Keratinocyte (primary cell): ENCODE measurements at regions not wholly inside any gene's neighbourhood (a gene's known extent, or its start where the extent isn't known, plus 50 kb on each side); places are given as distances from the start of the nearest gene placed in this dataset.

Experiments
- DNase-seq: peaks from one replicate; pipeline ENCODE4 v3.0.0-alpha.2; 2011; ENCODE audit warnings: low read depth, missing footprints, low spot score
- FAIRE-seq: peaks from 2 replicates; lab custom pipeline; 2011; peaks lifted over from hg19 to GRCh38; lab: Jason Lieb, UNC
- H2AFZ ChIP-seq: 2 replicates; pipeline ENCODE4 v1.6.0; 2012; ENCODE audit warnings: low read length, control low read depth, inconsistent platforms; ENCODE audit not compliant: control insufficient read depth
- H3K27ac ChIP-seq: 2 replicates; pipeline ENCODE4 v1.5.1; 2011; ENCODE audit warnings: low read length; ENCODE audit not compliant: control insufficient read depth, insufficient read depth
- H3K27me3 ChIP-seq: 3 replicates; pipeline ENCODE4 v1.6.0; 2011; ENCODE audit warnings: low read length; ENCODE audit not compliant: control insufficient read depth, insufficient read depth; ENCODE audit errors: extremely low read depth
- H3K36me3 ChIP-seq, 2 experiments: 2 replicates in 1 of 2; 3 replicates in 1 of 2; pipeline ENCODE4 v1.5.1; 2011; ENCODE audit warnings: low read length in 2 of 2, mild to moderate bottlenecking in 1 of 2; ENCODE audit not compliant: control insufficient read depth in 2 of 2, insufficient read depth in 2 of 2; ENCODE audit errors: extremely low read depth in 1 of 2
- H3K4me1 ChIP-seq: 3 replicates; pipeline ENCODE4 v1.5.1; 2011; ENCODE audit warnings: low read length; ENCODE audit not compliant: control insufficient read depth, insufficient read depth; ENCODE audit errors: extremely low read depth
- H3K4me2 ChIP-seq: 3 replicates; pipeline ENCODE4 v1.6.0; 2011; ENCODE audit warnings: low read depth, low read length; ENCODE audit not compliant: control insufficient read depth, insufficient read depth; ENCODE audit errors: extremely low read depth
- H3K4me3 ChIP-seq, 3 experiments: fragments of 200-600 bp in 1 of 3; sonication (generic) in 1 of 3; 2 replicates in 2 of 3; 3 replicates in 1 of 3; pipeline ENCODE4 v1.5.1; 2011 to 2016; ENCODE audit warnings: low read length in 3 of 3, mild to moderate bottlenecking in 3 of 3, control low read depth in 2 of 3, inconsistent platforms in 1 of 3, low read depth in 1 of 3, mixed read lengths in 1 of 3, mixed run types in 1 of 3, moderate library complexity in 1 of 3; ENCODE audit not compliant: control insufficient read depth in 2 of 3, insufficient read depth in 2 of 3; ENCODE audit errors: extremely low read depth in 1 of 3
- H3K79me2 ChIP-seq: 2 replicates; pipeline ENCODE4 v1.6.0; 2012; ENCODE audit warnings: low read length; ENCODE audit not compliant: control insufficient read depth, insufficient read depth
- H3K9ac ChIP-seq: 3 replicates; pipeline ENCODE4 v1.6.0; 2011; ENCODE audit warnings: low read length; ENCODE audit not compliant: control insufficient read depth, insufficient read depth; ENCODE audit errors: extremely low read depth
- H3K9me1 ChIP-seq: 3 replicates; pipeline ENCODE4 v1.6.0; 2011; ENCODE audit warnings: low read length; ENCODE audit not compliant: control insufficient read depth, insufficient read depth; ENCODE audit errors: extremely low read depth
- H3K9me3 ChIP-seq: 2 replicates; pipeline ENCODE4 v1.5.1; 2012; ENCODE audit warnings: low read depth, low read length; ENCODE audit not compliant: control insufficient read depth
- H4K20me1 ChIP-seq: 3 replicates; pipeline ENCODE4 v1.6.0; 2011; ENCODE audit warnings: low read length; ENCODE audit not compliant: control insufficient read depth, insufficient read depth; ENCODE audit errors: extremely low read depth
- CTCF ChIP-seq, 3 experiments: IDR thresholded peaks in 1 of 3; conservative IDR thresholded peaks in 1 of 3; optimal IDR thresholded peaks in 1 of 3; 2 replicates in 2 of 3; 3 replicates in 1 of 3; pipeline versions ENCODE3 to v1.5.1; 2011; ENCODE audit warnings: low read length in 3 of 3, mild to moderate bottlenecking in 3 of 3, moderate library complexity in 2 of 3, control low read depth in 1 of 3, inconsistent platforms in 1 of 3; ENCODE audit not compliant: insufficient read depth in 2 of 3; ENCODE audit errors: extremely low read depth in 1 of 3
- EZH2 ChIP-seq: IDR thresholded peaks from one replicate; pipeline ENCODE4 v1.6.1; 2012; ENCODE audit warnings: inconsistent platforms, mild to moderate bottlenecking, low read length, moderate library complexity
- dilution Hi-C: fragments of 300-500 bp; cut with MboI; formaldehyde crosslinking; loops from one replicate; pipeline ENCODE4 v1.7.0; 2020; ENCODE audit warnings: low sequenced_read_pairs; ENCODE audit not compliant: extremely low pct_ligation_motif_present

DNA sequence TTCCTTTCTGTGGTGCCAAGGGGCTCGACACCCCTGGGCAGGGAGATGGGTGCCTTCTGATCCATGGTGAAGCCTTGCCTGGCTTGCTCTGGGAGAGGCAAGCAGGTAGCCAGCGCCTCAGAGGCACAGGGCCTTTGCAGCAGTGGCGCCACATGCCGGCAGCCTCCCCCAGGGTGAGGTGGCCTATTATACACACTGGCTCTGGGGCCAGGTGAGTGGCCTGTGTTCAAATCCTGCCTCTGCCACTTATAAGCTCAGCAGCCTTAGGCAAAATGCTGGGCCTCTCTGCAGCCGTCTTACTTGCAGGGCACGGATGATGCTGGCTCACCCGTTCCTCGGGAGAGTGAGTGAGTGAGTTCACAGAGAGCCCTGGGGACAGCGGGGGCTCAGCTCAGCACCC, 176.9 kb downstream of the TFAP2C start:
- Histone ChIP-seq H3K4me1 (peaks cover 53% of the 10 kb centered on the region), H4K20me1 (no peaks in the 10 kb centered on the region), H2AFZ (no peak overlapping the region)

GRCh38 chr20:56806952-56807517, 177.9 kb downstream of the TFAP2C start:
- no peak for TF ChIP-seq CTCF (optimal IDR thresholded peaks at IDR 0.05 in 1 of 3, IDR thresholded peaks at IDR 0.05 in 1 of 3, conservative IDR thresholded peaks at IDR 0.05 in 1 of 3; ENCODE audit: extremely low read depth in 1 of 3, insufficient read depth in 2 of 3, low read length in 3 of 3)
- no peak for TF ChIP-seq EZH2
- no peaks in the 10 kb centered on the region for H3K36me3 ChIP-seq
- dilution Hi-C loops = no loop called here
- no peak for FAIRE-seq
- no peaks in the 10 kb centered on the region for H3K9me1 ChIP-seq
- no peak overlapping the region for H3K27ac ChIP-seq
- H2AFZ ChIP-seq = peak overlapping the region; percentile 17
- no peaks in the 10 kb centered on the region for H3K9me3 ChIP-seq
- no peak overlapping the region for H3K4me3 ChIP-seq
- DNase-seq = no peak
- H3K27me3 ChIP-seq = no peaks in the 10 kb centered on the region
- H3K4me2 ChIP-seq = no peak overlapping the region
- peaks cover 53% of the 10 kb centered on the region for H3K4me1 ChIP-seq
- no peaks in the 10 kb centered on the region for H3K79me2 ChIP-seq
- no peaks in the 10 kb centered on the region for H4K20me1 ChIP-seq
- no peak overlapping the region for H3K9ac ChIP-seq

More for the DNA sequence above, 176.9 kb downstream of the TFAP2C start:
- FAIRE-seq (no peak), DNase-seq (no peak)
- H3K79me2 ChIP-seq = no peaks in the 10 kb centered on the region
- TF ChIP-seq EZH2 (no peak), CTCF (optimal IDR thresholded peaks at IDR 0.05 in 1 of 3, IDR thresholded peaks at IDR 0.05 in 1 of 3, conservative IDR thresholded peaks at IDR 0.05 in 1 of 3; ENCODE audit: extremely low read depth in 1 of 3, insufficient read depth in 2 of 3, low read length in 3 of 3) (peak in 1 of 3 experiments; percentile 37)
- no peaks in the 10 kb centered on the region for H3K9me3 ChIP-seq
- dilution Hi-C loops = no loop called here
- no peaks in the 10 kb centered on the region for H3K9me1 ChIP-seq
- no peaks in the 10 kb centered on the region for H3K27me3 ChIP-seq
- no peak overlapping the region for H3K4me2 ChIP-seq
- no peaks in the 10 kb centered on the region for H3K36me3 ChIP-seq
- H3K27ac ChIP-seq = no peak overlapping the region
- no peak overlapping the region for H3K4me3 ChIP-seq
- H3K9ac ChIP-seq = no peak overlapping the region
